GM21381 (cell line): ENCODE measurements at regions not wholly inside any gene's neighbourhood (a gene's known extent, or its start where the extent isn't known, plus 50 kb on each side); places are given as distances from the start of the nearest gene placed in this dataset.
"Not testable (repeated sequence)": the region's sequence is repeated elsewhere in the genome, so short reads cannot be mapped to it uniquely, and the experiment has no call there.

Experiments
- ATAC-seq: cut with Tn5 transposase; IDR thresholded peaks from one replicate; pipeline ENCODE4 v1.9.1; 2021; ENCODE audit warnings: mild to moderate bottlenecking, moderate library complexity; ENCODE audit not compliant: unreplicated experiment

GRCh38 chr4:156335721-156336120, 382.1 kb upstream of the CTSO start:
- ATAC-seq = no peak

GRCh38 chr4:156330436-156331031, 376.9 kb upstream of the CTSO start:
- no peak for ATAC-seq

DNA sequence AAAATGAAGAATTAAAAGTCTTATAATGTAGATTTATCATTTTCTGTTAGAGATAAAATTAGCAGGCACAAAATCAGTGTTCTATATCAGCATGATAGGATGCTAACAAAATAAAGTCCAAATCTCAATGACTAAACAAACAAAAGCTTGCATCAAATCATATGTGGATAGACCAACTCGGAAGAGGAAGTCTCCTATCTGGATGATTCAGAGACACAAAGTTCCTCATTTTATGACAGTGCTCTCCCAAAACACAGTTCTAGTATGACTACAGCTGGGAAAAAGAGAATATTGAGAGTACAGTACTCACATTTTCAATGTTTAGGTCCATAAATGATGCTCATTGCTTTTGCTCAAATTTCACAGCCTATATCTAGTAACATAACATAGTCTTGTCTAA, 376.1 kb upstream of the CTSO start:
- ATAC-seq = no peak

DNA sequence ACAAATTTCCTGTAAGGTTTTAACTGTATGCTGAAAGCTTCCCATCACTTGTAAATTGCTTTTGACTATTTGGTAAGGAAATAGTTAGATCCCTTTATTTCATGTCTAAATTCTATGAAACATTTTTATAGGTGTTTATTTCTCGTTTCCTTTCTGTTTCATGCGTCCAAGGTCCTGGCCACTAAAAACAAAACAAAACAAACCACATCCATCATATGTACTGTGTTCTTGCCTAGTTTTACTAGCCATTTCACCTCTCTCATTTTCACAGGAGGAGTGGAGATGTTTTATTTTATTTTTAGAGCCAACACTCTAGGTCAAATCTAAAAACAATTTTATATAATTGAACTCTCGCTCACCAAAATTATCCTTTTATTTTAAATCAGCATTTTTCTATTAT, 375.2 kb upstream of the CTSO start:
- ATAC-seq = no peak

DNA sequence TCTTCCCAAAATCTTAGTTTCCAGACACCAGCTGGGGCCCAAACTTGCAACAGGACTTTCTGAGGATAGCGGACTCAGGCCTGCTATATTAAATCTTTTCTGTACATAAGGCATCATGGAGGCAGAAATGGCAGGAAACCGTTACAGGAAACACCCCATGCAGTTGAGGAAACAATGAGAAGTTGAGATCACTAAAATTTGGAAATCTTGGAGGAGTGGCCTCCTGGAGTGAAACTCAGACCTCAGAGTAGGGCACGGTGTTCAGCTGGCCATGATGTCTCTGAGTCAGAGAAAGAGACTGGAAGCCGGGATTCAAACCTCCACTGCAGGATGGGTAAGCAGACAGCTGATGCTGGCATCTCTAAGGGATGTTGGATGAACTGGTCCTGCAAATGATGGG, 372.6 kb upstream of the CTSO start:
- no peak for ATAC-seq

GRCh38 chr4:156322592-156322991, 368.9 kb upstream of the CTSO start:
- ATAC-seq = no peak

DNA sequence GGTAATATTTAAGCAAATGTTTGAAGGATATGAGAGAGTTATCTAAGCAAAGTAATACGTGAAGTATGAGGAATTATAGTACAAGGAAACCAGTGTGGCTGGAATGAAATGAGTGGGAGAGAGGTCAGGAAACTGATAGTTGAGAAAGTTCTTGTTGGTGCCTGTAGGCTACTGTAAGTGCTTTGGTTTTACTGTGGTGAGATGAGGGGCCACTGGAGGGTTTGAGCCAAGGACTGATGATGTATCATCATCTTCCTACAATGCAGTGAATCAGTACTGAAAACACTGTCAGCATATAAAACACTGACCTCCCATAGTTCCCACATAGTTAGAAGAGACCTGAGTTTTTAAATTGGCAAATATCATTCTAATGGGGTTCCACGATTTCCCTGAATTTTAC, 367.5 kb upstream of the CTSO start:
- ATAC-seq = no peak

GRCh38 chr4:156313497-156313896, 359.8 kb upstream of the CTSO start:
- ATAC-seq = no peak

DNA sequence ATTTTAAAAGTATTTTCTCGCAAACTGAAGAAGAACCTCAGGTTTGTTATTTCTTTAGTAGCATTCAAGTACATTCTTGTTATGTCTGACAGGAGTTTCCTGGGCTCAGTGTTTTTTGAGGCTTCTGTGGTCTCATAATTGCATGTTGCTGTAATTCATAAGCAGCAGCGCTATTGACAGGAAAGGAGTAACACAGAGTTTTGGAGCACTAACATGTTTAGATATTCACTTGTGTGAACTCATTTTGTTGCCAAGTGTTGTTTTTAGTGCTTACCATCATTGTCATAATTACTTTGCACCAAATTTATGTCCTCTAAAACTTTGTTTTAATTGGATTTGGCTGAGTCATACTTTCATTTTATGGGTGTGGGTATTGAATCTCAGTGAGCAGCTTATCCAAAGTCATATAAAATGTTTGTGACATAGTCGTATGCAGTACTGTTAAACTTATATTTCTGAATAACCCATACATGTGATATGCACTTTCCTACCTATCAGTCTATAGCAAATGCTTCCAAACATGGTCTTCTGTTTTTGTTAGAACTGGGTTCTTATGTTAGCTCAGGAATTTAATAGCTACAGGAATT, 358.7 kb upstream of the CTSO start:
- ATAC-seq = no peak

DNA sequence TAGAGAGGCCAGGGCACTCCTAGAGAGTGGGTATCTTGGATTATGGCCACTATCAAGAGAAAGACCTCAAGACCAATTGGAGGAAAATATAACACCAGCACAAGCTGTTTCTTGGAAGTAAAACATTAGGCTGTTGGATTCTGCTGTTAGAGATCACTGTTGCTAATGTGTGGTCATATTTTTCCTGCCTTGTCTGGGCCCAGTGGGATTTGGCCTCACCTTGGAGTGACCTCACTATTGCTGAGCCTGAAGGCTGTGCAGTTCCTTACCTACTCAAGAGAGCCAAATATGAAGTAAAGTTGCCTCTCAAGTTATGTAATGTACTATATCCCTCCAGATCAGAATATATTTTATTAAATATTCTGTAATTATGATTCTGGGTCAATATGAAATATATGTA, 355.4 kb upstream of the CTSO start:
- no peak for ATAC-seq

DNA sequence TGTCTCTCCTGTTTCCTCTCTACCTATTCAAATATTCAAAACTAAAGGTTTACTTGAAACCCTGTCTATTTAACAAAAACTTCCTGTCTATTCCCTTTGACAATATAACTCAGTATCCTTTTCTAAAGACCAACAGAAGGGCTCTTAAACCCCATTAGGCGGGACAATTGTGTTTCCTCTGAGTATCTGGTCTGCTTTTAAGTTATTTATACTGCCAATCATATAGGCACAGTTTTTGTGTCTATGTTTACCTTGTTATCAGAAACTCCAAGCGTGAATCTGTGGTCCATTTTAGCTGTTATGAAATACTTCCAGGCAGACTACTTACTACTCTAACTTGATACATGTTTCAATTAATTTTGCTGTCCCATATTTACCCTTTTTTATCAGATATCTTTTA, 350.0 kb upstream of the CTSO start:
- no peak for ATAC-seq

- no peak for ATAC-seq
Measured at GRCh38 chr4:156298230-156298629, 344.6 kb upstream of the CTSO start.

GRCh38 chr4:156295676-156296195, 342.1 kb upstream of the CTSO start:
- no peak for ATAC-seq

DNA sequence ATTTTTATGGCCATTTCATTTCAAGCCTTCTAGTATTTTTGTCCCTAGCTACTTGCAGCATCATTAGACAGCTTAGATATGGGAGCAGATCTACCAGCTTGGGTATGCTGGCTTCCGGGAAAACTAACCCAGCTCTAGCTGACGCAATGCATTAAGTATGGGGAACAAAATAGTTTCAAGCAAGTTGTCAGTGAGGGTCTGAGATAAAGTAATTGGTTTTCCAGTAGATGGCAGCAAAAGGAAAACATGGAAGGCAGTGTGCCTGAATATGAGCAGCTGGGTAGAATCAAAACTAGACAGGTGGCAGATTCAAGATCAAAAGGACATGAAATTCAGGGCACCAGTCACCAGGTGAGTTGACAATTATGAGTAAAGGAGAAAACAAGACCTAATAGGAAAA, 340.9 kb upstream of the CTSO start:
- ATAC-seq = no peak

- no peak for ATAC-seq
Measured at GRCh38 chr4:156293657-156294297, 340.1 kb upstream of the CTSO start.

GRCh38 chr4:156291317-156291716, 337.7 kb upstream of the CTSO start:
- ATAC-seq = no peak

DNA sequence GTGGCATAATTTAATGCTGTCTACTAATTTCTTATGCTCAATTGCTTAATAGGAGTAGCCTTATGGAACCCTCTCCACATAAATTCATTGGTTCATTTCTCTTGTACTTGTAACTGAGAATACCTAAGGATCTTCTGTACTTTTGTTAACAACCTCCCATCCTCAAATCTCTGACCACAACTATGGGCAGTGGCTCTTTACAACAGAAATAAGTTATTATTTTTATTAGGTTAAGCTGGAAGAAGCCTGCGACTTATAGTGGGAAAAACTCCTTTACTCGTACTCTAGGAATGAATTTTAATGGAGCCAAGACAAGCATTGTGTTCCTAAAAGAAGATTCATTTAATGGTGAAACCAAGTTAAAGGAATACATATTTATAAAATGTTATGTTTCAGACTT, 337.1 kb upstream of the CTSO start:
- ATAC-seq = no peak

GRCh38 chr4:156290026-156290425, 336.4 kb upstream of the CTSO start:
- ATAC-seq = not testable (repeated sequence)

DNA sequence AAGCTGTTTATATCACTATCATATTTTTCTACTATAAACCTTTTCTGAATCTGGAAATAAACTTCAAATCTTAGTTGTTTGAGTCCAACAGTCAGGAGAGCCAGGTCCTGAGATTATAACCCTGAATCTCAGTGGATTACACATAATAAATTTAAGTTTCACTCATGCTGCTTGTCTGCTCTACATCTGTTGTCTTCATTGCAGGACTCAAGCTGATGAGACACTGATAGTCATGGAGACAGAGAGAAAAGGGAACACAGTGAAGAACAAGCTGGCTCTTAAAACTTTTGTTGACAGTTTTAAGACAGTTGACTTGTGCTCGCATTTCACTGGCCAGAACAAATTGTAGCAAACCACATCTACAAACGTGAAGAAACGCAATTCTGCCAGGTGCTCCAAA, 327.0 kb upstream of the CTSO start:
- no peak for ATAC-seq

- ATAC-seq = no peak
Measured at GRCh38 chr4:156265407-156265806, 311.7 kb upstream of the CTSO start.

- no peak for ATAC-seq
Measured at GRCh38 chr4:156261230-156261629, 307.6 kb upstream of the CTSO start.

GRCh38 chr4:156255230-156256007, 301.8 kb upstream of the CTSO start:
- no peak for ATAC-seq
